A549 (cell line): ENCODE measurements at regions not wholly inside any gene's neighbourhood (a gene's known extent, or its start where the extent isn't known, plus 50 kb on each side); places are given as distances from the start of the nearest gene placed in this dataset.
A peak's percentile ranks its signal among the peaks of the same experiment; 100 is the strongest.

Experiments
- ATAC-seq, 2 experiments: fragments of 200-7000 bp in 1 of 2; fragments of >200 bp in 1 of 2; cut with Nextera tagmentation in 1 of 2; cut with Tn5 transposase in 1 of 2; 3 replicates each; pipeline versions ENCODE4 v1.8.0 to v1.9.1; 2018 to 2020; ENCODE audit warnings: mild to moderate bottlenecking in 1 of 2, moderate library complexity in 1 of 2
- CTCF ChIA-PET: fragments of 300-600 bp; sonication (Branson Sonifier 250); formaldehyde crosslinking; extraction: SDS; loops from one replicate; lab custom pipeline; 2021; ENCODE audit warnings: antibody characterized with exemption, inconsistent platforms; lab: Yijun Ruan, JAX
- POLR2A ChIA-PET: fragments of 350-600 bp; formaldehyde crosslinking; extraction: SDS; loops from one replicate; lab custom pipeline; 2021; ENCODE audit warnings: antibody characterized with exemption, inconsistent platforms; lab: Yijun Ruan, JAX
- DNase-seq, 2 experiments: peaks; one replicate each; pipeline versions ENCODE4 v3.0.0 to v3.0.0-alpha.2; 2011 to 2016; ENCODE audit warnings: low read depth in 1 of 2, low spot score in 1 of 2
- FAIRE-seq: peaks from 2 replicates; lab custom pipeline; 2011; peaks lifted over from hg19 to GRCh38; lab: Jason Lieb, UNC
- H3K27ac ChIP-seq, 2 experiments: fragments of >200 bp; sonication (Bioruptor Twin); formaldehyde crosslinking; 3 replicates each; pipeline ENCODE4 v1.5.1; 2016 to 2017
- H3K4me1 ChIP-seq: fragments of >200 bp; sonication (Bioruptor Twin); formaldehyde crosslinking; 3 replicates; pipeline ENCODE4 v1.6.1; 2016
- H3K4me2 ChIP-seq: fragments of >200 bp; sonication (Bioruptor Twin); formaldehyde crosslinking; 3 replicates; pipeline ENCODE4 v1.6.1; 2016
- H3K4me3 ChIP-seq: fragments of >200 bp; sonication (Bioruptor Twin); formaldehyde crosslinking; 3 replicates; pipeline ENCODE4 v1.5.1; 2016
- H3K9me3 ChIP-seq: fragments of >200 bp; sonication (Bioruptor Twin); formaldehyde crosslinking; 3 replicates; pipeline ENCODE4 v1.6.1; 2016
- CBX2 ChIP-seq: fragments of 200-600 bp; sonication (generic); IDR thresholded peaks from 2 replicates; pipeline ENCODE4 v1.6.1; 2016; ENCODE audit warnings: low read depth, mild to moderate bottlenecking, borderline replicate concordance
- CEBPB ChIP-seq, 2 experiments: fragments of >200 bp in 1 of 2; sonication (Bioruptor Twin) in 1 of 2; formaldehyde crosslinking in 1 of 2; IDR thresholded peaks; 2 replicates each; pipeline ENCODE4 v1.6.1; 2012 to 2016
- CHD2 ChIP-seq: fragments of 150-350 bp; IDR thresholded peaks from 2 replicates; pipeline ENCODE4 v1.6.1; 2014; ENCODE audit warnings: low read length; ENCODE audit not compliant: partially characterized antibody
- EP300 ChIP-seq, 2 experiments: fragments of >200 bp; sonication (Bioruptor Twin); formaldehyde crosslinking; IDR thresholded peaks; 2 replicates in 1 of 2; 3 replicates in 1 of 2; pipeline ENCODE4 v1.6.1; 2016 to 2017
- GATA3 ChIP-seq: IDR thresholded peaks from 2 replicates; pipeline ENCODE4 v1.6.1; 2012; ENCODE audit warnings: borderline replicate concordance
- HDAC2 ChIP-seq: fragments of 200-600 bp; sonication (generic); IDR thresholded peaks from 2 replicates; pipeline ENCODE4 v1.6.1; 2016
- JUNB ChIP-seq: fragments of >200 bp; sonication (Bioruptor Twin); formaldehyde crosslinking; IDR thresholded peaks from 2 replicates; pipeline ENCODE4 v1.6.1; 2016
- KDM5A ChIP-seq: fragments of 200-600 bp; sonication (generic); IDR thresholded peaks from 2 replicates; pipeline ENCODE4 v1.6.1; 2016; ENCODE audit warnings: antibody characterized with exemption, mild to moderate bottlenecking
- MAZ ChIP-seq: fragments of 150-350 bp; IDR thresholded peaks from 2 replicates; pipeline ENCODE4 v1.6.1; 2014; ENCODE audit warnings: antibody characterized with exemption, low read depth, low read length, borderline replicate concordance
- NFE2L2 ChIP-seq: fragments of 150-350 bp; conservative IDR thresholded peaks from 2 replicates; pipeline ENCODE4 v1.6.1; 2014; ENCODE audit warnings: low read length
- RAD21 ChIP-seq, 2 experiments: fragments of >200 bp in 1 of 2; sonication (Bioruptor Twin) in 1 of 2; formaldehyde crosslinking in 1 of 2; IDR thresholded peaks in 1 of 2; conservative IDR thresholded peaks in 1 of 2; 2 replicates in 1 of 2; 3 replicates in 1 of 2; pipeline ENCODE4 v1.6.1; 2012 to 2018; ENCODE audit warnings: inconsistent platforms in 1 of 2
- RCOR1 ChIP-seq: fragments of 150-350 bp; IDR thresholded peaks from 2 replicates; pipeline ENCODE4 v1.6.1; 2014; ENCODE audit warnings: antibody characterized with exemption, low read length, low read depth
- RFX5 ChIP-seq: fragments of 450-650 bp; IDR thresholded peaks from 2 replicates; pipeline ENCODE4 v1.7.1; 2014; ENCODE audit warnings: antibody characterized with exemption, mild to moderate bottlenecking, moderate library complexity
- SREBF2 ChIP-seq: fragments of 450-650 bp; IDR thresholded peaks from 2 replicates; pipeline ENCODE4 v1.6.1; 2014; ENCODE audit warnings: mild to moderate bottlenecking, moderate library complexity
- ZFP36 ChIP-seq: fragments of 450-650 bp; IDR thresholded peaks from 2 replicates; pipeline ENCODE4 v1.6.1; 2014; ENCODE audit warnings: borderline replicate concordance; ENCODE audit not compliant: partially characterized antibody
- ZSCAN20 ChIP-seq: fragments of 250-450 bp; sonication (Bioruptor Pico); IDR thresholded peaks from 2 replicates; pipeline ENCODE4 v1.8.0; 2022; ENCODE audit warnings: mild to moderate bottlenecking, moderate library complexity
- WGBS: methylation state at CpG from one replicate; pipeline ENCODE4 v1.1.6; 2017; ENCODE audit errors: missing lambda C conversion rate; 5-methylcytosine and 5-hydroxymethylcytosine counted together
- TF ChIP-seq, protein P1 (sequence below): fragments of >200 bp; sonication (Bioruptor Twin); formaldehyde crosslinking; IDR thresholded peaks from 3 replicates; pipeline ENCODE4 v1.6.1; 2016
- TF ChIP-seq, protein P2 (sequence below): fragments of 250-450 bp; sonication (Bioruptor Pico); IDR thresholded peaks from 2 replicates; pipeline ENCODE4 v1.5.0; 2021; ENCODE audit warnings: mild to moderate bottlenecking, moderate library complexity, borderline replicate concordance
- TF ChIP-seq, protein P3 (sequence below): fragments of 250-450 bp; sonication (Bioruptor Pico); IDR thresholded peaks from 2 replicates; pipeline ENCODE4 v1.5.0; 2020; ENCODE audit warnings: low read depth, mild to moderate bottlenecking, moderate library complexity
- TF ChIP-seq, protein P4 (sequence below): IDR thresholded peaks from 2 replicates; pipeline ENCODE4 v1.6.1; 2012; ENCODE audit warnings: low read depth, borderline replicate concordance

DNA sequence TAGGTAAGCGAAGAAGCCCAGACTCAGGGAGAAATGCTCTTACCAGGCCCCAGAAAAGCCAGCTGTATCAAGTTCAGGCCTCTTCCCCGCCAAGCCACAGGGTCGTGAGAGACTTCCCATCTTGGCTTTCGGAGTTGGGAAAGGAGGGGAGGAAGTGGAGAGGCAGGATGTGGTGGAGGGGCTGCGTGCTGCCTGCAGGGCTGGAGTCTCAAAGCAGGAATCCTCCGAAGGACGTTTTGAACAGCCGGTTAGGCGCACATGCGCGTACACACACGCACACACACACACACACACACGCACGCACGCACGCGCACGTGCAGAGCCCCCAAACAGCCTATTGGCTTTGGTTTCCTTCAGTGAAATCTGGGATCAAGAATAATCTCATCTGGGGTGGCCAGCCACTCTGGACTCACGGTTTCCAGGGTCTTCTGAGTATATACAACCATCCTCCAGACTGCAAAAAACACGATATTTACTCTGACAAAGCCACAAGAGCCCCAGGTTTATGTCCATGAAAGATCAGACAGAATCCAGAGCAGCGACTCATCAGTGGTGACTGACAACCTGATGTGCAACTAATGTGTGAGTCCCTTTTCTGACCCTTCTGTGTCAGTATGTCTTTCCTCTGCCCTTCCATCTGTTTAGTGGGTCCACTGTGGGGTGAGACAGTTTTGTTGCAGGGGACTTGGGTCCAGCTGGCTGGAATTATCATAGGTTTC lies 115.0 kb upstream of the ZNF438 start:
- Histone ChIP-seq H3K4me2 (peak overlapping the region; percentile 43), H3K4me1 (peaks cover 15% of the 10 kb centered on the region), H3K4me3 (no peak overlapping the region), H3K9me3 (no peaks in the 10 kb centered on the region), H3K27ac (peak overlapping the region in 1 of 2 experiments; percentile 60; a peak in 3 of 6 replicates)
- peak; percentile 15 to 59 for DNase-seq
- WGBS = 70% methylated on average over 21 of the region's 21 CpGs
- POLR2A ChIA-PET = no interaction called here
- FAIRE-seq = no peak
- CTCF ChIA-PET = interaction anchor here (1.5 kb wide), 1 partner anchor 11 kb away, joined by 3 read pairs; no protein-coding TSS in a partner anchor
- ATAC-seq = peak; percentile 58 to 61; a peak in 5 of 6 replicates
- TF ChIP-seq HDAC2 (no peak), RCOR1 (no peak), JUNB (no peak), KDM5A (no peak), RFX5 (no peak), ZSCAN20 (CRISPR knock-in tag) (no peak), NFE2L2 (no peak), CEBPB (IDR thresholded peaks at IDR 0.05) (no peak), ZFP36 (no peak), GATA3 (no peak), MAZ (no peak), SREBF2 (no peak), EP300 (IDR thresholded peaks at IDR 0.05) (no peak), CBX2 (no peak), CHD2 (no peak)
- TF ChIP-seq, protein P1, sequence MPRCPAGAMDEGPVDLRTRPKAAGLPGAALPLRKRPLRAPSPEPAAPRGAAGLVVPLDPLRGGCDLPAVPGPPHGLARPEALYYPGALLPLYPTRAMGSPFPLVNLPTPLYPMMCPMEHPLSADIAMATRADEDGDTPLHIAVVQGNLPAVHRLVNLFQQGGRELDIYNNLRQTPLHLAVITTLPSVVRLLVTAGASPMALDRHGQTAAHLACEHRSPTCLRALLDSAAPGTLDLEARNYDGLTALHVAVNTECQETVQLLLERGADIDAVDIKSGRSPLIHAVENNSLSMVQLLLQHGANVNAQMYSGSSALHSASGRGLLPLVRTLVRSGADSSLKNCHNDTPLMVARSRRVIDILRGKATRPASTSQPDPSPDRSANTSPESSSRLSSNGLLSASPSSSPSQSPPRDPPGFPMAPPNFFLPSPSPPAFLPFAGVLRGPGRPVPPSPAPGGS = no peak
- TF ChIP-seq, protein P2, sequence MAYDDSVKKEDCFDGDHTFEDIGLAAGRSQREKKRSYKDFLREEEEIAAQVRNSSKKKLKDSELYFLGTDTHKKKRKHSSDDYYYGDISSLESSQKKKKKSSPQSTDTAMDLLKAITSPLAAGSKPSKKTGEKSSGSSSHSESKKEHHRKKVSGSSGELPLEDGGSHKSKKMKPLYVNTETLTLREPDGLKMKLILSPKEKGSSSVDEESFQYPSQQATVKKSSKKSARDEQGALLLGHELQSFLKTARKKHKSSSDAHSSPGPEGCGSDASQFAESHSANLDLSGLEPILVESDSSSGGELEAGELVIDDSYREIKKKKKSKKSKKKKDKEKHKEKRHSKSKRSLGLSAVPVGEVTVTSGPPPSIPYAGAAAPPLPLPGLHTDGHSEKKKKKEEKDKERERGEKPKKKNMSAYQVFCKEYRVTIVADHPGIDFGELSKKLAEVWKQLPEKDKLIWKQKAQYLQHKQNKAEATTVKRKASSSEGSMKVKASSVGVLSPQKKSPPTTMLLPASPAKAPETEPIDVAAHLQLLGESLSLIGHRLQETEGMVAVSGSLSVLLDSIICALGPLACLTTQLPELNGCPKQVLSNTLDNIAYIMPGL (CRISPR knock-in tag) = no peak
- TF ChIP-seq, protein P3, sequence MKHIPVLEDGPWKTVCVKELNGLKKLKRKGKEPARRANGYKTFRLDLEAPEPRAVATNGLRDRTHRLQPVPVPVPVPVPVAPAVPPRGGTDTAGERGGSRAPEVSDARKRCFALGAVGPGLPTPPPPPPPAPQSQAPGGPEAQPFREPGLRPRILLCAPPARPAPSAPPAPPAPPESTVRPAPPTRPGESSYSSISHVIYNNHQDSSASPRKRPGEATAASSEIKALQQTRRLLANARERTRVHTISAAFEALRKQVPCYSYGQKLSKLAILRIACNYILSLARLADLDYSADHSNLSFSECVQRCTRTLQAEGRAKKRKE = no peak
- TF ChIP-seq, protein P4, sequence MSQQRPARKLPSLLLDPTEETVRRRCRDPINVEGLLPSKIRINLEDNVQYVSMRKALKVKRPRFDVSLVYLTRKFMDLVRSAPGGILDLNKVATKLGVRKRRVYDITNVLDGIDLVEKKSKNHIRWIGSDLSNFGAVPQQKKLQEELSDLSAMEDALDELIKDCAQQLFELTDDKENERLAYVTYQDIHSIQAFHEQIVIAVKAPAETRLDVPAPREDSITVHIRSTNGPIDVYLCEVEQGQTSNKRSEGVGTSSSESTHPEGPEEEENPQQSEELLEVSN = no peak

DNA sequence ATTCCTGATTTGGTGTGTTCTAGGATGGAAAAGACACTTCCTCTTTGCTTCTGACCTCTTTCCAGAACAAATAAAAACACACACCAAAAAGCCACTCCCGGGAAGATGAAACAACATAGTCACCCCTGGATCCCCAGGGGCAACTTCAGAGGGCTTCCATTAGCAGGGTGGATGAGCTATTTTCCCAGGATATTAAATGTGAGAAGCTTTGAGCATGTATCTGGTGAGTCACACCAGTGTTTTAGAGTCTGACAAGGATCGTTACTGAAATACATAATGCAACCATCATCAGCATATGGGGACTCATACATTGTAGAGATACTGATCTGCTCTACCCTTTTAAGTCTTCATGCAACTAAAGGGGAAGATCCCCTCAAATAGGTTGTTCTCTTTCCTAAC lies 115.5 kb upstream of the ZNF438 start:
- peak; percentile 45 to 50; a peak in 4 of 6 replicates for ATAC-seq
- H3K9me3 ChIP-seq = no peaks in the 10 kb centered on the region
- H3K4me3 ChIP-seq = no peak overlapping the region
- WGBS = 12% methylated on average over 2 of the region's 2 CpGs
- peak overlapping the region; percentile 10 to 60; a peak in 3 of 6 replicates for H3K27ac ChIP-seq
- peak overlapping the region; percentile 43 for H3K4me2 ChIP-seq
- peak; percentile 15 to 45 for DNase-seq
- H3K4me1 ChIP-seq = peaks cover 15% of the 10 kb centered on the region
- POLR2A ChIA-PET = no interaction called here
- FAIRE-seq = no peak
- CTCF ChIA-PET = interaction anchor here (1.5 kb wide), 1 partner anchor 11 kb away, joined by 3 read pairs; no protein-coding TSS in a partner anchor
- TF ChIP-seq RAD21 (conservative IDR thresholded peaks at IDR 0.05 in 1 of 2, IDR thresholded peaks at IDR 0.05 in 1 of 2) (no peak), CEBPB (IDR thresholded peaks at IDR 0.05) (no peak)
